ENCODE measurements at regions not wholly inside any gene's neighbourhood (a gene's known extent, or its start where the extent isn't known, plus 50 kb on each side); places are given as distances from the start of the nearest gene placed in this dataset.
"Not testable (repeated sequence)": the region's sequence is repeated elsewhere in the genome, so short reads cannot be mapped to it uniquely, and the experiment has no call there.

DNA sequence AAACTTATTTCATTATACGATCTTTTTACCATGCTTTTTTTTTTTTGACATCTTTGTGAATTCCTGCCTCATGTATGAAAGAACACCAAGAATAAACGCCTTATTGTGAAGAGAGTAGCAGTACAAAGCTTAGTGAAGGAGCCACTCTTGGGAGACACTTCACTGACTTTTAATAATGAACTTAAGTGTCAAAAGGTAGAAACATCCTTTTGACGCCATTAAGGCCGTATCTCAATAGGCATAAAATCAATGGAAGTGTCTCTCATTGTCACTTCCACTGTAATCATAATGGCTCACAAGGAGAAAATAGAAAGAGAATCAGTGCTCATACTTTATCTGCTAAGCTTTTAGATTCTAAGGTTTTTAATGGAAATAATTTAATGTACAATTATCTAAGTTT, 657.8 kb downstream of the DIPK2A start:
- DNase-seq (ENCODE audit: low spot score): no peak

DNA sequence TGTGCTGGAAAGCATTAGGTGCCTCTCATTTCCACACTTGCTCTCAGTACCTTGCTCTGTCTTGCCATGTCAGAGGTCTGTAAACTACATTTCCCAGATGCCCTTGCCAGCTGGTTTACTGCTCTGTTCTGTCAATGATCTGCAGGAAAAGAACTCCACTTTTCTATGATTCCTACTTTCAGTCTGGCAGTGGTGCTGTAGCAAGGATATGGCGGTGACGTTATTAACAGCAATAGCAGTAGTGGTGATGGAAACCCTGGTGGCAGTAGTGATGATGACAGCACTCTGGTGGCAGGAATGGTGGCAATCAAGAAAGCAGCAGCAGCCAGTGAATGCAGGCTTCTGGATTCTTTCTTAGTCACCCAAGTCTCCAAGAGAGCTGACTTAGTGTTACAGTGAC, 665.2 kb downstream of the DIPK2A start:
- DNase-seq (ENCODE audit: low spot score): peak; percentile 17

GRCh38 chr3:144638009-144638408, 666.4 kb downstream of the DIPK2A start:
- no peak for DNase-seq (ENCODE audit: low spot score)

GRCh38 chr3:144643771-144644198, 672.2 kb downstream of the DIPK2A start:
- DNase-seq (ENCODE audit: low spot score): no peak

DNA sequence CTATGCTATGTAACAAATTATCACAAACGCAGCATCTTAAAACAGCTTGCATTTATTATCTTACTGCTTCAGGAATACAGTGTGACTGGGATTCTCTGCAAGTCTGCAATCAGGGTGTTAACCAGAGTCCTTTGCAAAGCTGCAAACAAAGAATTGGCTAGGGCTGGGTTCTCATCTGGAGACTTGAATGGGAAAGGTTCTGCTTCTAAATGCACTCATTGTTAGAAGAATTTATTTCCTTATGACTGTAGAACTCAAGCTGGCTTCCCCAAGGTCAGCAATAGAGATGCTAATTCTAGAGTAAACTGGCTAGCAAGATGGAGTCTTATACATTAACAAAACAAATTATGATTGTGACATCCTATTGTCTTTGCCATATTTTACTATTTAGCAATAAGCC, 673.7 kb downstream of the DIPK2A start:
- no peak for DNase-seq (ENCODE audit: low spot score)

- DNase-seq (ENCODE audit: low spot score): no peak
These were observed 678.8 kb downstream of the DIPK2A start for GRCh38 chr3:144650380-144650779.

GRCh38 chr3:144652573-144652972, 681.0 kb downstream of the DIPK2A start:
- no peak for DNase-seq (ENCODE audit: low spot score)

DNA sequence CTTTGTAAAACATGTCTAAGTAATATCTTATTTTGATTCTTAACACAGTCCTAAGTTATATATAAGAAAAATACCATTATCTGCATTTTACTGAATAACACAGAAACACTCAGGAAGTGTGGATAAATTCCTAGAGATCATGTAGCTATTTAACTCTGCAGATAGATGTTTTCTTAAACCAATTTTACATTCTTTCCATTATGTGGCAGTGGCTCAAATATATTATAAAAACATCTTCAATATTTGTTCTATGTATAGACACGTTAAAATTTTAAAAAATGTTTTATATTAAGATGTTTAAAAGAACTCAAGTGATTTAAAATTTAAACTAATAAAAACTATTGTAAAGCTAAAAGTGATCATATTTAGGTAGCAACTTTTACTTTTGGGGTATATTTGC, 683.8 kb downstream of the DIPK2A start:
- DNase-seq (ENCODE audit: low spot score): no peak

GRCh38 chr3:144660186-144660585, 688.6 kb downstream of the DIPK2A start:
- DNase-seq (ENCODE audit: low spot score): no peak

DNA sequence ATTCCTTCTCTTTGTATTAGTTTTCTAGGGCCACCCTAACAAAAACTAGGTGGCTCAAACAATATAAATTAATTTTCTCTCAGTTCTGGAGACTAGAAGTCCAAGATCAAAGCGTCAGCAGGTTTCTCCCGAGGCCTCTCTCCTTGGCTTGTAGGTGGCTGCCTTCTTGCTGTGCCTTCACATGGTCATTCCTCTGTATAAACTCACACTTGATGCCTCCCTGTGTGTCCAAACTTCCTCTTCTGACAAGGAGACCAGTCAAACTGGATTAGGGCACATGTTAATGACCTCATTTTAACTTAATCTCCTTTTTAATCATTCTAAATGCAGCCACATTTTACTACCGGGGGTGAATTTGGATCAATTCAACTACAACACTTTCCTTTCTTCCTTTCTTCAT, 691.1 kb downstream of the DIPK2A start:
- no peak for DNase-seq (ENCODE audit: low spot score)

DNA sequence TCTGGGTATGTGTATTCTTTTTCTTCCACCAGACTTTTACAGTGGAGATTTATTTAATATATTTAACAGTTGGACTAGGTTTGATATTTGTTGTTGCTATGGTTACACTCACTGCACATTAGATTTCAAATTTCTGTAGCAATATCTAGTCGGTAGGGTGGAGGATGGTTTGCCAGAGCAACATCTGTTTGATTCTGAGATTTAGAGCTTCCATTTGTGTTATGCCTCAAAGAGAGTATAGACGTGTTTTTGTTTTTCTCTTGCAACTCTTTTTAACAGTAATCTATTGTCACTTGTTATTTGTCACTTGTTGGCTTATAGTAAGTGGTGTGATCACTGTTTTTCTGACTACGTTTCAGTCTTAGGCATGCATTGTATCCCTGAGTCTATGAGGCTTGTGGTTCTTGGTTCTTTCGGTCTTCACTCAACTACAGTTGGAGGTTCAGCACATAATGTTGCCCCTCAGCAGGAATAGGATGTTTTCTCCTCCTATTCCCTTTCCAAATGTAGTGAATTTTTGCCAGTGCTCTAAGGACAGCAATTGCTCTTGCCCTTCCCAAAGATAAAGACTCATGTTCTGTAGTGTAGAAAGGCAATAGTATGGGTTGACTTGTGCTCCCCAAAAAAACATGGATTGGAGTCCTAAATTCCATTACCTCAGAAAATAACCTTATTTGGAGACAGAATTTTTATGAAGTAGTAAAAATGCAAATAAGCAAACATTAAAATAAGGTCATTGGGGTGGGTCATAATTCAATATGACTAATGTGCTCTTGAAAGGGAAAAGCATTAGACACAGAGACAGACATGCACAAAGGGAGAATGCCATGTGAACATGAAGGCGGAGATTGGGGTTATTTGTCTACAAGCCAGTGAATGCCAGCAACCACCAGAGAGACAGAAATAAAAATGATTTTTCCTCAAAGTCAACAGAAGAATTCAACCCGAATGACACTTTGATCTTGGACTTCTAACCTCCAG, 692.1 kb downstream of the DIPK2A start:
- no peak for DNase-seq (ENCODE audit: low spot score)

- DNase-seq (ENCODE audit: low spot score): no peak
These were observed 694.0 kb downstream of the DIPK2A start for GRCh38 chr3:144665567-144666053.

GRCh38 chr3:144670571-144670970, 698.9 kb downstream of the DIPK2A start:
- DNase-seq (ENCODE audit: low spot score): no peak

DNA sequence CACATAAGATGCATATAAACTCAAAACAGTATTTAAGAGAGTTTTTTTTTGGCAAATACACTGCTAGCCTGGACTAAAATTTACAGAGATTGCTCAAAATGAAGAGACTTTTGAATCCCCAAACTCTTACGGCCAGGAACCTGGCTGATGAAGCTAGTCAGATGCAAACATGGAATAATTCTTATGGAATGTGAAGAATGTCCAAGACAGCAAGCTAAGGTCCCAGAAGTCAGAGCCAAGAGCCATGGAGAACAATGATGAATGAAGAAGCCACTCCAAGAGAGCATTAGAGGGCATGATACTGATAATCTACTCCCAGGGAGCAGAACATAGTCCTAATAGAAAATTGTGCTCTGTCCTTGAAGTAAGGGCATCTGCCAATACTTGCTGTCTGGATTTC, 705.5 kb downstream of the DIPK2A start:
- no peak for DNase-seq (ENCODE audit: low spot score)

DNA sequence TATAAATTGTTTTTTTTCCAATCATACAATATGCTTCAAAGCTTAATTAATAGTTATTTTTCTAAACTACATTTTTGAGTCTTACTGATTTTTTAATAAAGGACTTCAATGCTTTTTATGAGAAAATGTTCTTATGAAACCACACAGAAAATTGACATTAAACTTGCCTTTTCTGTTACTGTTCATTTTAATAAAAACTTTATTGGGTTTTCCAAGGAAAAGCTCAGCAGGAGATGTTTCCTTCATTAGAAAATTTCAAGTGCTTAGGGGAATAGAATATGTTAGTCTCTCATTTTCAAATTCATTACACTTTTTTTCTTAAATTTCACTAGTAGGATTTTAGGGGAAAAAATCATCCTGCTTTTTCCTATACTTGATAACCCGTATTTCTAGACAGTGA, 711.4 kb downstream of the DIPK2A start:
- no peak for DNase-seq (ENCODE audit: low spot score)

GRCh38 chr3:144687862-144688261, 716.2 kb downstream of the DIPK2A start:
- DNase-seq (ENCODE audit: low spot score): peak; percentile 36

GRCh38 chr3:144692488-144692887, 720.9 kb downstream of the DIPK2A start:
- no peak for DNase-seq (ENCODE audit: low spot score)

- no peak for DNase-seq (ENCODE audit: low spot score)
These were observed 736.8 kb downstream of the DIPK2A start for GRCh38 chr3:144708437-144708836.

DNA sequence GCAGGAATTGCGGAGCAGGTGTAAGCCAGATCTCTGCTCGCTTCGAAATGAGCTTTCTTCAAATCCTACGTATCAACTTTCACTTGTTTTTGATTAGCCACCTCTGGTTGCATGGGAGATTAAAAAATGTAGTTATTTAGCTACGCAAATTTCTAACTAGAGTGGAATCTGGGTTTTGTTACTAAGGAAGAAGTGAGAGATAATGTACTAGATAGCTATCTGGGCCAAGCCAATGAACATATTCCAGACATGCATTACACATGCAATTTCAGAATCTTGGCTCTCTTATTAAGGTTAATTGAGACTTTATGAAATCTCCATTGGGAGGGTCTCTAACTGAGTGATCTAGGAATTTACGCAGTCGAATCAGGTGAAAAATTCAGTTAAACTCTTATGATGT, 765.7 kb downstream of the DIPK2A start:
- no peak for DNase-seq (ENCODE audit: low spot score)

DNA sequence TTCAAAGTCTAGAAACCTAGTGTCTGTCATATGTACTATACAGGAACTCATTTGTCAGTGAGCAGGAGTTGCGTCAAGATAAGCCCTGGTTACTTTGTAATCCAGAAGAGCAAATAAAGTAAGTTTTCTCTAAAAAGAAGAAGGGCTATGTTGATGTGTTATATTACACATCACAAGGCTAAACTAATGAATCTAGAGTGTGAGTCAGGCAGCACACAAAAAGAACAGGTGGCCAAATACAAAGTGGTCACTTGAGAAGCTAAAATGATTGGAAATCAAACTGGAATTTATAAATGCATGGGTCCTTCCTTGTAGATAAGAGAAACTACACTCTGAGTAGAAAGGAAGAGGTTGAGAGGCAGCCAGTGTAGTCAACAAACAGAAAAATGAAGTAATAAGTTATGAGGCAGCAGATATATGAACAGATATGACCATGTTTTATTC, 771.6 kb downstream of the DIPK2A start:
- no peak for DNase-seq (ENCODE audit: low spot score)

GRCh38 chr3:144744473-144744872, 772.9 kb downstream of the DIPK2A start:
- no peak for DNase-seq (ENCODE audit: low spot score)

DNA sequence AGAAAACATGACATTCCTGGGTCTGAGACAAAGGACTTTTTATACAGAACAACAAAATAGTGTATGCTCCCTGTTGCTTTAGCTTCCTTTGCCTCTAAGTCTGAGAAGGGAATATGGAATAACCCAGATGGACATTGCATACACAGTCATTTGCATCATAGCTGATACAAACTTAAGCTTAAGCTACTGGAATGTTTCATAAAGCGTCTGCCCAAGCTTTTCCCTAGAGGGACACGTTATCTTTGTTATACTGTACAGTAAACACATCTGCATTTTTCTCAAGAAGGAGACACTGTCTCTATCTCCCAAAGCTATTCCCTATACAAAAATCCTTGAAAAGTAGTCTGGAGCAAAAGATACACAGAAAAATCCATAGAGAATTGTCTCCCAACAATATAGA, 775.0 kb downstream of the DIPK2A start:
- no peak for DNase-seq (ENCODE audit: low spot score)

DNA sequence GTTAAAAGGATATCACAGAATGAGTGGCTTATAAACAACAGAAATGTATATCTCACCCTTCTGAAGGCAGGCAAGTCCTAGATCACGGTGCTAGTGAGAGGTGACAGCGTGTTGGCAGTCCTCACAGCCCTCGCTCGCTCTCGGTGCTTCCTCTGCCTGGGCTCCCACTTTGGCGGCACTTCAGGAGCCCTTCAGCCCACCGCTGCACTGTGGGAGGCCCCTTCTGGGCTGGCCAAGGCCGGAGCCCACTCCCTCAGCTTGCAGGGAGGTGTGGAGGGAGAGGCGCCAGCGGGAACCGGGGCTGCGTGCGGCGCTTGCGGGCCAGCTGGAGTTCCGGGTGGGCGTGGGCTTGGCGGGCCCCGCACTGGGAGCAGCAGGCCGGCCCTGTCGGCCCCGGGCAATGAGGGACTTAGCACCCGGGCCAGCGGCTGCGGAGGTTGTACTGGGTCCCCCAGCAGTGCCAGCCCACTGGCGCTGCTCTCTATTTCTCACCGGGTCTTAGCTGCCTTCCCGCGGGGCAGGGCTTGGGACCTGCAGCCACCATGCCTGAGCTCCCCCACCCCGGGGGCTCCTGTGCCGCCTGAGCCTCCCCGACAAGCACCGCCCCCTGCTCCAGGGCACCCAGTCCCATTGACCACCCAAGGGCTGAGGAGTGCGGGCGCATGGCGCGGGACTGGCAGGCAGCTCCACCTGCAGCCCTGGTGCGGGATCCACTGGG, 778.1 kb downstream of the DIPK2A start:
- DNase-seq (ENCODE audit: low spot score): not testable (repeated sequence)
